OCI-LY3 (cell line): ENCODE measurements at regions not wholly inside any gene's neighbourhood (a gene's known extent, or its start where the extent isn't known, plus 50 kb on each side); places are given as distances from the start of the nearest gene placed in this dataset.

Experiments used
- H2AFZ ChIP-seq: fragments of 200-600, 300-600 bp; shearing (Covaris generic); 2 replicates; pipeline ENCODE4 v1.6.0; 2014; ENCODE audit warnings: antibody characterized with exemption, low read depth, low read length
- H3K27ac ChIP-seq: fragments of 200-600, 300-600 bp; sonication (generic); 2 replicates; pipeline ENCODE4 v1.5.1; 2014; ENCODE audit warnings: mild to moderate bottlenecking, low read length, moderate library complexity, mixed read lengths
- H3K27me3 ChIP-seq: fragments of 200-600, 300-600 bp; sonication (generic); 2 replicates; pipeline ENCODE4 v1.6.1; 2014; ENCODE audit warnings: low read depth, low read length, mixed read lengths
- H3K36me3 ChIP-seq: fragments of 200-600, 300-600 bp; sonication (generic); replicated peaks from 2 replicates; pipeline ENCODE3; 2014; ENCODE audit warnings: low read depth, low read length, mixed read lengths
- H3K4me1 ChIP-seq: fragments of 300-600, 200-600 bp; sonication (generic); 2 replicates; pipeline ENCODE4 v1.6.1; 2014; ENCODE audit warnings: low read length, mixed read lengths
- H3K4me2 ChIP-seq: fragments of 200-600, 300-600 bp; sonication (generic); 2 replicates; pipeline ENCODE4 v1.6.1; 2014; ENCODE audit warnings: low read length, mixed read lengths
- H3K4me3 ChIP-seq: fragments of 300-600, 200-600 bp; sonication (generic); 2 replicates; pipeline ENCODE4 v1.5.1; 2014; ENCODE audit warnings: antibody characterized with exemption, mild to moderate bottlenecking, low read length, moderate library complexity
- H3K79me2 ChIP-seq: fragments of 300-600, 200-600 bp; shearing (Covaris generic); 2 replicates; pipeline ENCODE4 v1.6.1; 2014; ENCODE audit warnings: mild to moderate bottlenecking, low read length, mixed read lengths
- H3K9ac ChIP-seq: fragments of 300-600, 200-600 bp; shearing (Covaris generic); 2 replicates; pipeline ENCODE4 v1.6.0; 2014; ENCODE audit warnings: mild to moderate bottlenecking, low read length, moderate library complexity
- H3K9me3 ChIP-seq: fragments of 200-600, 300-600 bp; shearing (Covaris generic); 2 replicates; pipeline ENCODE4 v1.6.1; 2014; ENCODE audit warnings: low read length, mixed read lengths; ENCODE audit not compliant: insufficient read depth
- H4K20me1 ChIP-seq: fragments of 200-600, 300-600 bp; sonication (generic); 2 replicates; pipeline ENCODE4 v1.6.1; 2016; ENCODE audit warnings: low read length, mixed read lengths; ENCODE audit not compliant: insufficient read depth
- CTCF ChIP-seq: fragments of 200-600, 300-600 bp; sonication (generic); IDR thresholded peaks from 2 replicates; pipeline ENCODE4 v1.5.1; 2014; ENCODE audit warnings: antibody characterized with exemption, low read length, low read depth
- EZH2phosphoT487 ChIP-seq: fragments of 200-600 bp; shearing (Covaris generic); IDR thresholded peaks from 2 replicates; pipeline ENCODE4 v1.6.1; 2018; ENCODE audit warnings: antibody characterized with exemption, mixed run types, low read depth

- Histone ChIP-seq H4K20me1 (no peaks in the 10 kb centered on the region), H3K36me3 (no peaks in the 10 kb centered on the region), H3K9me3 (peaks cover 14% of the 10 kb centered on the region; the same call in 1 of the 2 replicates), H3K79me2 (no peaks in the 10 kb centered on the region), H3K4me3 (no peak overlapping the region), H3K27me3 (no peaks in the 10 kb centered on the region), H3K4me1 (no peaks in the 10 kb centered on the region), H2AFZ (no peak overlapping the region), H3K27ac (no peak overlapping the region), H3K4me2 (no peak overlapping the region), H3K9ac (no peak overlapping the region)
- TF ChIP-seq EZH2phosphoT487 (no peak), CTCF (no peak)
Measured at GRCh38 chr7:81648716-81649115, 121.1 kb downstream of the HGF start.

- no peak overlapping the region for H2AFZ ChIP-seq
- no peaks in the 10 kb centered on the region for H3K79me2 ChIP-seq
- H3K4me2 ChIP-seq, result no peak overlapping the region
- H3K4me1 ChIP-seq, result peaks cover 9% of the 10 kb centered on the region; the same call in 1 of the 2 replicates
- no peak overlapping the region for H3K9ac ChIP-seq
- H3K27ac ChIP-seq, result no peak overlapping the region
- H3K4me3 ChIP-seq, result no peak overlapping the region
- H3K27me3 ChIP-seq, result no peaks in the 10 kb centered on the region
- H3K36me3 ChIP-seq, result no peaks in the 10 kb centered on the region
- H4K20me1 ChIP-seq, result no peaks in the 10 kb centered on the region
- TF ChIP-seq CTCF (no peak), EZH2phosphoT487 (no peak)
- H3K9me3 ChIP-seq, result no peaks in the 10 kb centered on the region
Measured at GRCh38 chr7:81645435-81645834, 124.4 kb downstream of the HGF start.

- no peaks in the 10 kb centered on the region for H3K36me3 ChIP-seq
- H3K4me1 ChIP-seq, result peaks cover 9% of the 10 kb centered on the region; the same call in 1 of the 2 replicates
- no peaks in the 10 kb centered on the region for H4K20me1 ChIP-seq
- no peak overlapping the region for H3K27ac ChIP-seq
- H3K27me3 ChIP-seq, result no peaks in the 10 kb centered on the region
- TF ChIP-seq EZH2phosphoT487 (no peak), CTCF (no peak)
- no peak overlapping the region for H2AFZ ChIP-seq
- no peaks in the 10 kb centered on the region for H3K79me2 ChIP-seq
- no peak overlapping the region for H3K9ac ChIP-seq
- no peaks in the 10 kb centered on the region for H3K9me3 ChIP-seq
- no peak overlapping the region for H3K4me2 ChIP-seq
- H3K4me3 ChIP-seq, result no peak overlapping the region
Measured at GRCh38 chr7:81641873-81642272, 128.0 kb downstream of the HGF start.

GRCh38 chr7:81638198-81638597 is 131.6 kb downstream of the HGF start:
- Histone ChIP-seq H3K4me1 (peaks cover 9% of the 10 kb centered on the region; the same call in 1 of the 2 replicates), H3K9me3 (no peaks in the 10 kb centered on the region), H3K9ac (no peak overlapping the region), H3K79me2 (no peaks in the 10 kb centered on the region), H3K27ac (no peak overlapping the region), H3K4me2 (no peak overlapping the region), H2AFZ (no peak overlapping the region), H3K4me3 (no peak overlapping the region), H3K36me3 (no peaks in the 10 kb centered on the region), H3K27me3 (no peaks in the 10 kb centered on the region), H4K20me1 (no peaks in the 10 kb centered on the region)
- TF ChIP-seq EZH2phosphoT487 (no peak), CTCF (no peak)
